Endometrial microvascular endothelial cells (primary cell): ENCODE measurements at regions not wholly inside any gene's neighbourhood (a gene's known extent, or its start where the extent isn't known, plus 50 kb on each side); places are given as distances from the start of the nearest gene placed in this dataset.
"Not testable (repeated sequence)": the region's sequence is repeated elsewhere in the genome, so short reads cannot be mapped to it uniquely, and the experiment has no call there.

ENCODE experiments used
- in situ Hi-C: cut with HindIII; loops from 2 replicates; pipeline ENCODE4 v1.10.0; 2017; ENCODE audit warnings: low sequenced_read_pairs, low pct_unique_long_range_greater_than_20kb; ENCODE audit errors: inconsistent ontology term

DNA sequence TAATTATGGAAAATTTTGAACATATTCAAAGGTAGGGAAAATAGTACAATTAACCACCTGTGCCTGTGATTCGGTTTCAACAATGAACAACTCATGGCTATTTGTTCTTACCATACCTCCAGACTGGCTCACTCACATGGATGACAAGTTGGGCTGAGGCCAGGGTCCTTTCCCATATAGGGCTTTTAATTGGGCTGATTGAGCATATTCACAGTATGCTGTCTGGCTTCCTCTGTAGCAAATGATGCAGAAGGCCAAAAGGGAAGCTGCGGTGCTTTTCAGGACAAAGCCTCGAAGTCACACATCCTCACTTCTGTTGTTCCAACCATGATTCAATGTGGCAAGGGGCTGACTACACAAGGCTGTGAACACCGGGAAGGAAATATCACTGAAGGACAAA is 297.5 kb upstream of the SLC16A7 start:
- in situ Hi-C loops = no loop called here

DNA sequence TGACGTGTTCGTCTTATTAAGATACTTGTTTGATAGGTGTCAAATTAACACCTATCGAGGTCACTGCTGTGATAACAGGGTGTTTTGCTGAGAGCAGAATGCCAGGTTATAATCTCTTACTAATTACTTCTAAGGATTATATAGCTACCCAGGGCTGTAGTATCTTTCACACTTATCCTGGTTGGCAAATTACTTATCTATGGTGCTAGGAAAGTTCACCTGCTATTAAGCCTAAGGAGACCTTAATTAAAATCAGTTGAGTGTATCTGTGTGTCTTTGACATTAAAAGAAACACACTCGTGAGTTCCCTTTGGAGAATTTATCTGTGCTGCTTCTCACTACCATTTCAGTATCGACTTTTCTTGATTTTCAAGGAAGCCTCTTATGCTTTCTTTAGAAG is 301.6 kb upstream of the SLC16A7 start:
- in situ Hi-C loops = no loop called here

DNA sequence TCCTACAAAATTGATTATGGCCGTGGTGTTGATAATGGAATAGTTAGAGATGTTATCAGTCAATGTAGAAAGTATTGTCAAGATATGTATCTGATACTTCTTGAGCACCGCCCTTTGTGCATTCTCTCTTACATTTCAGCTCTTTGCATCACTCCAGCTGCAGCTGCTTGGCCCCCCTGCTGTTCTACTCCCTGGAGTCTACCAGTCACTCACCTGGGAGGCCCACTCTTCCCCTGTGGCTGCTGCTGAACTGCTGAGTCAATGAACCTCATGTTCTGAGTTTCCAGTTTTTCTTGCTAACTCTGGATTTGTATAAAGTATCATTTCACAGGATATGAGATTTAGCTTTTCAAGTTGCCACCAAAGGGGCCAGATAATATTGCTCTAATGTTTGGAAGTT is 312.8 kb upstream of the SLC16A7 start:
- in situ Hi-C loops = no loop called here

DNA sequence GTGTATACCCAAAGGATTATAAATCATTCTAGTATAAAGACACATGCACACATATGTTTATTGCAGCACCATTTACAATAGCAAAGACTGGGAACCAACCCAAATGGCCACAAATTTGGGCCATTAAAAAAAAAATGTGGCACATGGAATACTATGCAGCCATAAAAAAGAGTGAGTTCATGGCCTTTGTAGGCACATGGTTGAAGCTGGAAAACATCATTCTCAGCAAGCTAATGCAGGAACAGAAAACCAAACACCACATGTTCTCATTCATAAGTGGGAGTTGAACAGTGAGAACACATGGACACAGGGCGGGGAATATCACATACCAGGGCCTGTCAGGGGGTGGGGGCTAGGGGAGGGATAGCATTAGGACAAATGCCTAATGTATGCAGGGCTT is 322.3 kb upstream of the SLC16A7 start:
- in situ Hi-C loops = not testable (repeated sequence)

DNA sequence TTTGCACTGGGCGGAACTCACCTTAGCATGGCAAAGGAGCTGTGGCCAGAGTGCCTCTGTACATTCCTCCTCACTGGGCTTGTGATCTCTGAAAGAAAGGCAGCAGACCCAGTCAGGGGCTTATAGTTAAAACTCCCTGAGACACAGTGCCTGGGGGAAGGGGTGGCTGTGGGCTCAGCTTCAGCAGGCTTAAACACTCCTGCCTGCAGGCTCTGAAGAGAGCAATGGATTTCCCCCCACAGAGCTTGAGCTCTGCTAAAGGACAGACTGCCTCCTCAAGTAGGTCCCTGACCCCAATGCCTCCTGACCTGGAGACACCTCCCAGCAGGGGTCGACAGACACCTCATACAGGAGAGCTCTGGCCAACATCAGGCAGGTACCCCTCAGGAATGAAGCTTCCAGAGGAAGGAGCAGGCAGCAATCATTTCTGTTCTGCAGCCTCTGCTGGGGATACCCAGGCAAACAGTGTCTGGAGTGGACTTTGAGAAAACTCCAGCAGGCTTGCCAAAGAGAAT is 327.5 kb upstream of the SLC16A7 start:
- in situ Hi-C loops = no loop called here

DNA sequence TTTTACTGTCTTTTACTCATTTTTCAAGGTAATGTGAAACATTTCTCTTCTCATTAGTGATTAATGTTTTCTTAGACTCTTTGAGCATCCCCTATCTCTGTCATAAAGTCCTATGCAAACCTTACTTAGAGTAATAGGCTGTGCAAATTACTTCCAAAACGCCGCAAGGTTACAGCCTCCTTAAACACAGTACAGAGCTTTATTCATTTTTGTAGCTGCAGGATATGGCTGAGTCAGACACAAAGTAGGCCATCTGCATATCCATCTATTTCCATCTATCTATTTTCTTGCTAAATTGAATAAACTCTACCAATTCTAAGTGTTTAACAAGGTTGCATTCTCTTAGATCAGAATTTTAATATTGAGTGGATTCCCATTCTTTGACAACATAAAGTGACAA is 335.6 kb upstream of the SLC16A7 start:
- in situ Hi-C loops = no loop called here

DNA sequence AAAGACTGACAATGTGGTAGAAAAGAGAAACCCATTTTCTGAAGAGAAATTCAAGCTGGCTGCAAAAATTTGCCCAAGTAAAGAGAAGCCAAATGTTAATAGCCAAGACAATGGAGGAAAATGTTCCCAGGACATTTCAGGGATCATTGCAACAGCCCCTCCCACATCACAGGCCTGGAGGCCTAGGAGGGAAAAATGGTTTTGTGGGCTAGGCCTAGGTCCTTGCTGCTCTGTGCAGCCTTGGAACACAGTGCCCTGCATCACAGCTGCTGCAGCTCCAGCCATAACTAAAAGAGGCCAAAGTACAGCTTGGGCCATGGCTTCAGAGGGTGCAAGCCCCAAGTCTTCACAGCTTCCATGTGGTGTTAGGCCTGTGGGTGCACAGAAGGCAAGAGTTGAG is 332.4 kb upstream of the LRIG3 start:
- in situ Hi-C loops = no loop called here

DNA sequence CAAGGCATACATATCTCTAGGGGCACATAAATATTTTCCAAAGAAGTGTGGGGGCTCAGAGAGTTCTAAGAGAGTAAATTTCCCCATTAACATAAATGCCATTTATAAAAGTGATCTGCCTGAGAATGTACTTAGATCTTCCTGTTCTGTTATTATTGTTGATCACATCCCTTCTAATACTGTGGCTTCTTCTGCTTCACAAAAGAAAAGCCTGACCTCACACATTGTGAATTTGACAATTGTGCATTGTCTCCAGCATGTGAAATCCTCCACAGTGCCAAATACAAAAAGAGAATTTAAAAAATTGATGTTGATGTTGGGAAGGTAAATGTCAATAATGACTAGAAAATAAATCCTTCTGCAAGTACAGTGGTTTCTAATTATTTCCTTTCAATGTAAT is 330.5 kb upstream of the LRIG3 start:
- in situ Hi-C loops = no loop called here

DNA sequence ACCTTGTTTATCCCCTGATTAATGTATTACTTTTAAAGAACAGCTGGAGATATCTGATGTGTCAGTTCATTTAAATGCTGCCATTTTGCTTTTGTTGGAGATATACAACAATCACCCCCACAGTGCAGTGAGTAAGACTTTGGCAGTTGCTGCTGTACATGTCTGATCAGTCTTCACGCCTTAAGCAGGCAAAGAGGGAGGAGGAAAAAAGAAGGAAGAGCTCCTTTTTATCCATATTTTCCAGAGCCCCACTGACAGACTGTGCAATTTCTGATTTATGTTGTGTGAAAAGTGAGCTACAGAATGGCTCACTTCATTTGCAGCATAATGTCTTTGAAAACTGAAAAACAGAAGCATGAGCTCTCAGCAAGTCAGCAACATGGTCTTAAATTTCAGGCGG is 319.7 kb upstream of the LRIG3 start:
- in situ Hi-C loops = no loop called here

DNA sequence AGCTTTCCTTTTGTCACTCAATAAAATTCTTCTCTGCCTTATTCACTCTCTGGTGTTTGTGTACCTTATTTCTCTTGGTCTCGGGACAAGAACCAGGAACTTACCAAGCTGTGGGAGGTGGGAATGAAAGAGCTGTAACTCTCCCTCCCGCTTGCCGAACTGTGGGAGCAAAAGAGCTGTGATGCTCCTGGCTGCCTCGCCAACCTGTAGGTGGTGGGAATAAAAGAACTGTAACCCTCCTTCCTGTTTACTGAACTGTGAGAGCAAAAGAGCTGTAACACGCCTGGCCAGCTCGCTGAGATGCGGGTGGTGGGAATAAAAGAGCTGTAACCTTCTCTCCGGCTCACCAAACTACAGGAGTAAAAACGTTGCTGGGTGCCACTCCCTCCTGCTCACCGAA is 314.1 kb upstream of the LRIG3 start:
- in situ Hi-C loops = no loop called here

DNA sequence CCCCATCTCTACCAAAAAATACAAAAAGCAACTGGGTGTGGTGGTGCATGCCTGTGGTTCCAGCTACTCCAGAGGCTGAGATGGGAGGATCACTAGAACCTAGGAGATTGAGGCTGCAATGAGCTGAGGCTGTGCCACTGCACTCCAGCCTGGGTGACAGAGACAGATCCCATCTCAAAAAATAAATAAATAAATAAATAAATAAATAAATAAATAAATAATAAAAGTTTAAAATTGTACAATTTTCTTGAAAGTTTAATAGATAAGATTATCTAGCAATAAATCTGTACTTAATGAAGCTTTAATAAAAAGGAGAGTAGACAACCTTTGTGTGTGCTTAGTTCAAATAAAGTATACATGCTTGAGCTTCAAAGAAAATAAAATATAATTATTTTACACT is 310.0 kb upstream of the LRIG3 start:
- in situ Hi-C loops = no loop called here

DNA sequence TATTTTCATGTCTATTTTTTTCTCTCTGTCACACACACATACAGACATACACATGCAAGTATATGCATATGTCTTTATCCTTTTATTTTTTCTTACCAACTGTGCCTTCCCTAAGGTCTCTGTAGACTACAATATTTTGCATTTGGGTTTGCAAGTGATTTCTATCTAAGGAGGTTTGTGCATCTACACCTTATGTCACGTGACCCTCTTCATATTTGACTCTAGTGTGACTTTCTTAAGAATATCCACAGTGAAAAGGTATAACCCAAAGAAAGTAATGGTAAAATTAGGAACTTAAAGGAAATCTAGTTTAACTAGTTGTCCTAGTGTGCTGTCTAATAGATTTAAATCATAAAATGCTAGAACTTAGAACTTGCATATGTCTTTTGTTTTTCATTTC is 298.8 kb upstream of the LRIG3 start:
- in situ Hi-C loops = no loop called here

DNA sequence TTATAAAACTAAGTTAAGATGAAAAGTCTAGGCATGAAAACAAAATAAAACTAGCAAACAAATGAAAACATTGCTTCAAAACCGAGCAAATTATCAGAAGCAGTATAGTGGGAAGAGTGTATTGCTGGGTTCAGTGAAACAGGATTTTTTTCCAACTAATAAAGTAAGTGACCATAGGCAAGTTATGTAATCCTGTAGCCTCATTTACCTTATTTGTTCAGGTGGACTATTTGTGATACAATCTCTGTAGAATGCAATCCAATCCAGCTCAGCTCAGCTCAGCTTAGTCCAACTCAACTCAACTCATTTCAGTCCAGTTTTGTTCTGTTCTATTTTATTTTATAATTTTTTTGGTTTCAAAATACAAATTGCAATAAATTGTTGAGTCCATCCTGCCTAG is 276.7 kb upstream of the LRIG3 start:
- in situ Hi-C loops = no loop called here

DNA sequence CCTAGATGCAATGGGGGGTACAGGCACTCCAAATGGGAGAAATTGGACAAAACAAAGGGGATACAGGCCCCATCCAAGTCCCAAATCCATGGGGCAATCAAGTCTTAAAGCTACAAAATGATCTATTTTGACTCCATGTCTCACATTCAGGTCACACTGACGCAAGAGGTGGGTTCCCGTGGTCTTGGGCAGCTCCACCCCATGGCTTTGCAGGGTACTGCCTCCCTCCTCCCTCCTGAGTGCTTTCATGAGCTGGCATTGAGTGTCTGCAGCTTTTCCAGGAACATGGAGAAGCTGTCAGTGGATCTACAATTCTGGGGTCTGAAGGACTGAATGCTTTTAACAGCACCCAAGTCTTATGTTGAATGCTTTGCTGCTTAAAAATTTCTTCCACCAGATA is 274.5 kb upstream of the LRIG3 start:
- in situ Hi-C loops = no loop called here

DNA sequence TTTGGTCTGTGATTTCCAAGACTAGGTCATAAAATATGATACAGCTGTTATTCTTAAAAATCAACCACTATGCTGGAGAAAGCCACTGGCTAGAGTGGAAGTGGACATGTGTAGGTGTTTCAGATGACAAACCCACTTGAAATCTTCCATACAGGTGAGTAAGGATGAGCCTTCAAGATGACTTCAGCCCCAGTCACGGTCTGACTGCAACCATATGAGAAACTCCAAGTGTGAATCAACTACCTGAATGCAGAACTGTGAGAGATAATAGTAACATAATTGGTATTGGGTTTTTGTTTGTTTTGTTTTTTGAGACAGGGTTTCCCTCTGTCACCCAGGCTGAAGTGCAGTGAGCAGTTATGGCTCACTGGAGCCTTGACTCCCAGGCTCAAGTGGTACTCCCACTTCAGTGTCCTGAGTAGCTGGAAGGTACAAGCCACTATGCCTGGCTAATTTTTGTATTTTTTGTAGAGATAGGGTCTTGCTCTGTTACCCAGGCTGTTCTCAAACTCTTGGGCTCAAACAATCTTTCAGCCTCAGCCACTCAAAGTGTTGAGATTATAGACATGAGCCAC is 273.3 kb upstream of the LRIG3 start:
- in situ Hi-C loops = no loop called here

DNA sequence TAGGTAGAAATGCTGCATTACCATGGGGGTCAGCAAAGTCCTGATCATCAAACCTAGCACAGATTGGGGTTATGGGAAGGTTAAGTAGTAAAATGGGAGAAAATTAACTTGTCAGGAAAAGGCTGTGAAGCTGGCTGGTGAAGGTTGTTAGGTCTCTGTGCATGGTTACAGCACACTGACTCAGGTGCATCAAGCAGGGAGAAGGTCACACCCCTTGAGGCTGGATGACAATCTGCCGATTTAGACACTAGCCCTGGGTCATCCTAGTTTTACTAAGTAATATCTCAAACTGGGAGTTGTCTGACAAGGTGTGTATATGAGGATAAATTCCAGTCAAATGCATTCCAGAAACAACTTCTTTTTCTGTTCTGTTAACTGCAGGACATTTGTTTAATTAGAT is 271.1 kb upstream of the LRIG3 start:
- in situ Hi-C loops = no loop called here

DNA sequence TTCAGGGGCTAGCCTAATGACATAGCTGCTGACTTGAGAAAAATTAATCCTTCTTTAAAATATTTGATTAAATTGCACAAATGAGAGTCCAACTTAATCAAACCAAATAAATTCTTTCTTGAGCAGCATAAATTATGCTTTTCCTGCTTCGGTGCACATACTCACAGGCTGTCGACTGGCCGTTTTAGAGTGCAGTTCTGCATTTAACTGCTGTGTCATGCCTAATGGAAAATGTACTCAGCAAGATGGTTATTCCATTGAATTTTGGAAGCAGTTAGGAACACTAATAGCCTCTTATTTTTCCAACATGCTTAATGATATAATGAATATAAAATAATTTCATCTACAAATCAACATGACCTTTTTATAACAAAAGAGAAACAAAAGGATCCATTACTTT is 266.1 kb upstream of the LRIG3 start:
- in situ Hi-C loops = no loop called here

DNA sequence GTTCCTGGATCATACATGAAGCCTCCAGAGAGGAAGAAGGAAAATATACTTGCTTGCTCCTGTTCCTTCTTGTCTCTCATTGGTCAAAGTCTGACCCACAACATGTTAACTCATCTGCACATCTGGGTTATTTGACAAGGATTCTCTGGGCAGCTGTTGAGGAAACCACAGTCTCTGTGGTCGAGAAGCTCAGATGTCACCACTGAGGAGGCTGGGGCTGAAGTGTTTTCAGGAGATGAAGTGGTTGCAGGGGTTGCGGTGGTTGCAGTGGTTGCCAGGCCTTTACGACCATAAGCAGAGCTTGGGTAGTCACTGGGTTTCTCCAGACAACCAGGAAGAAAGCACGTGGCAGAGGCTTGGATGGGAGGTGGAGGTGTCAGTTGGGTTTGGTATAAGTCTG is 265.0 kb upstream of the LRIG3 start:
- in situ Hi-C loops = no loop called here

DNA sequence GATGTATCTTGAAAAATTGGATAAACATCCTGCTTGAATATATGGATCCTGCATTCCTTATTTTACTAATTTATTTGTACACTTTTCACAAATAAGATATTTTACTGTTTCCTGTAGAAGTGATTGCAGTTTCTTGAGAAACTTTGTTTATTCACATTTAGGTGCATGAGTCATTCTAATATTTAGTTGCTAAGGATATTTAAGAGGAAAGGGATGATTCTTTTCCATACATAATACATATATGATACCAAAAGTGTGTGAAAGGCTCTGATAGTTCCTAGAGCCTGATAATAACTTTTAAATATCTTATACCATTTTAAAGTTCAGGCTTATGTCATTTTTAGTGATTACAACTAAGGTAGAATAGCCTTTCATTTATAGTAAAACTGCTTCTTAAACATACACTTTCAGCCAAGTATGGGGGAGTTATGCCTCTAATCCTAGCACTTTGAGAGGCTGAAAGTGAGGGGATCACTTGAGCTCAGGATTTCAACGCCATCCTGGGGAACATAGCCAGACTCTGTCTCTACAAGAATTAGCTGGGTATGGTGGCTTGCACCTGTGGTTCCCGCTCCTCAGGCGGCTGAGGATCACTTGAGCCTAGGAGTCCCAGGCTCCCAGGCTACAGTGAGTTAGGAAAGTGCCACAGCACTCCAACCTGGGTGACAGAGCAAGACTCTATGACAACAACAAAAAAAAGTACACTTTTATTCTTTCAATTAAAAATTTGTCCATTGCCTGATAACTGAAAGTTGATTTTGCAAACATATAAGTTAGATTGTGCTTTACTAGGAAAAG is 262.6 kb upstream of the LRIG3 start:
- in situ Hi-C loops = no loop called here

DNA sequence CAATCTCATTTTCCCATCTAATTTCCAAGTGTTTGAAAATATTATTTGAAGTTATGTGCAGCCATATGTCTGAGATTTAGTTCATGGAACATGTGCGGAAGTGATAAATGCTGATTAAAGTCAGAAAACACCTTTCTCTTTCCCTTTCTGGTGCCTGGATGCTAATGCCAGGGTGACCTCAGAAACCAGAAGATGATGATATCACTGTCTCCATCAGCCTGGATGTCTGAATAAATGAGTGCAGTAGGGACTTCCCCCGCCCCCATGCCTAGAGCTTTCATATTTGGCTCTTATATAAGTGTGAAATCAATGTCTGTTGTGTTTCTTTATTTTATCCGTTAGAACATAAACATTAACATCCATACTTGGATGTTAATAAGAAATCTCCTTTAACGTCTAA is 261.9 kb upstream of the LRIG3 start:
- in situ Hi-C loops = no loop called here
